CD4-positive, alpha-beta T cell treated with Interleukin-15 for 1 hour (primary cell): ENCODE measurements at regions not wholly inside any gene's neighbourhood (a gene's known extent, or its start where the extent isn't known, plus 50 kb on each side); places are given as distances from the start of the nearest gene placed in this dataset.
"Not testable (repeated sequence)": the region's sequence is repeated elsewhere in the genome, so short reads cannot be mapped to it uniquely, and the experiment has no call there.

ENCODE experiments used
- DNase-seq: peaks from one replicate; pipeline ENCODE4 v3.0.0-alpha.2; 2020

DNA sequence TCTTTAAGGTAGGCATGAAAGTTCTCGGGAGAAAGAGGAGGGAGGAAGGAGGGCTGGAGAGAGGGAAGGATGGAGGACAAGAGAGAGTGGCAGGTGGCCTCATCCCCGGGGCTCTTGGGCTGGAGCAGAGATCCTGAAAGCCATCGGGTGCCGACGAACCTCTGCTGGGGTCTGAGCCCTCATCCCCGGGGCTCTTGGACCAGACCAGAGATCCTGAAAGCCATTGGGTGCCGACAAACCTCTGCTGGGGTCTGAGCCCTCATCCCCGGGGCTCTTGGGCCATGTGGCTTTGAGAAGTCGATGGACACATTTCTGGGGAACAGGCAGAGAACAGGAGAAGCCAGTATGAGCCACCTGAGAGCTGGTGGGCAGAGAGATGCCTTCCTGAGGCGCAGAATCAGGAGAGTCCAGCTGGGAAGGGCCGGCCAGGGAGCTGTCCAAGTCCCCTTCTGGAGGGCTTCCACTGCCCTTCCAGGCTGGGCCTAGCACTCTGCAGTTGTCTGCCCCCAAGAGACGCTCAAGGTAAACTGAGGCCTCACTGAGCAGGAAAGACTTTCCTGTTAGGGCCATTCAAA, 1398.1 kb downstream of the BRD1 start:
- no peak for DNase-seq

DNA sequence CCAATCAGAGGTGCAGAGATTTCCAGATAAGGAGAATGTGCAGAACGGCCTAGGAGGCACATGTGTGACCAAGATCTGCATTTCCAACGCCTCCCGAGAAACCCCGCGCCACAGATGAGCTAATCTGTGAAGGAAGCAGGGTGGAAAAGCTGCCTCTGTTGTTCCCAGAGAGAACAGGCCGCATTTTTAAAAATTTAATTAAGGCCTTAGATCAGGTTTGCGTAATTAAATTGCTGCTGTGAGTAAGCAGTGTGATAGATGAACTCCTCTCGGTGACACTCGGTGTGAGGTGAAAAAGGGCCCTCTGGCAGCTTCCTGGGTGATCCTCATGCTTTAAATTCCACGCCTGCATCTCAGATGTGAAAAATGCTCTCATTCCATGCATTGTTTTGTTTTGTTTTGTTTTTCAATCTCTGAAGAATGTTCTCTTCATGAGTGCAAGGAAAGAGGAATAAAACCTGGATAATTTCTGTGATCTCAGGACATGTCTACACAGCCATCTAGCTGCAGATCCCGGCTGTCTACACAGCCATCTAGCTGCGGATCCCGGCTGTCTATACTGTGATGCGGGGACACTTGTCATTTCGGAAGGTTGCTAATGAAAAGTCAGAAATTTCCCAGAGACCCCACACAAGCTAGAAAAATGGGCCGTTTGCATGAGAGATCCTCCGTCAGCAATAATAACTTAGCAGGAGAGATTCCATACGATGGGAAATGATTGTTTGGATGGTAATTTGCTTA, 1398.9 kb downstream of the BRD1 start:
- DNase-seq, result no peak

DNA sequence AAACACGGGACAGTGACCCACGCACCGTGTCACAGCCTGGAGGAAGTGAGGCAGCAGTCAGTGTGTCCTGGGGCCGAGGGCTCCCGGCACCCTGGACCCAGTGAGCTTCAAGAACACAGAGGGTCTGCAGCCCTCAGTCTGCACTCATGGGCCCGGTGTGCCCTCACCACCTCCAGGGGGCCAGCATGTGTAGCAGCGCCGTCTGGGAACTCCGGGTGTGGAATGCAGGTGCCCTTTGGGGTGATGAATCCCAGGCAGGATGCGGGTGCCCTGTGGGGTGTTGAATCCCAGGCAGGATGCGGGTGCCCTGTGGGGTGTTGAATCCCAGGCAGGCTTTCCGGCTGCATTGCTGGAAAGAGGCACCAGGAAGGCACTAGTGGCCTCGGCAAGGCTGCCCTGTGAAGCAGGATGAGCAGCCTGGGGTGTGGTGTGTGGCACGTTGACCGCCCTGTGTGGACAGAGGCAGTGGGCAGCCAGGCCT, 1399.9 kb downstream of the BRD1 start:
- DNase-seq, result no peak

DNA sequence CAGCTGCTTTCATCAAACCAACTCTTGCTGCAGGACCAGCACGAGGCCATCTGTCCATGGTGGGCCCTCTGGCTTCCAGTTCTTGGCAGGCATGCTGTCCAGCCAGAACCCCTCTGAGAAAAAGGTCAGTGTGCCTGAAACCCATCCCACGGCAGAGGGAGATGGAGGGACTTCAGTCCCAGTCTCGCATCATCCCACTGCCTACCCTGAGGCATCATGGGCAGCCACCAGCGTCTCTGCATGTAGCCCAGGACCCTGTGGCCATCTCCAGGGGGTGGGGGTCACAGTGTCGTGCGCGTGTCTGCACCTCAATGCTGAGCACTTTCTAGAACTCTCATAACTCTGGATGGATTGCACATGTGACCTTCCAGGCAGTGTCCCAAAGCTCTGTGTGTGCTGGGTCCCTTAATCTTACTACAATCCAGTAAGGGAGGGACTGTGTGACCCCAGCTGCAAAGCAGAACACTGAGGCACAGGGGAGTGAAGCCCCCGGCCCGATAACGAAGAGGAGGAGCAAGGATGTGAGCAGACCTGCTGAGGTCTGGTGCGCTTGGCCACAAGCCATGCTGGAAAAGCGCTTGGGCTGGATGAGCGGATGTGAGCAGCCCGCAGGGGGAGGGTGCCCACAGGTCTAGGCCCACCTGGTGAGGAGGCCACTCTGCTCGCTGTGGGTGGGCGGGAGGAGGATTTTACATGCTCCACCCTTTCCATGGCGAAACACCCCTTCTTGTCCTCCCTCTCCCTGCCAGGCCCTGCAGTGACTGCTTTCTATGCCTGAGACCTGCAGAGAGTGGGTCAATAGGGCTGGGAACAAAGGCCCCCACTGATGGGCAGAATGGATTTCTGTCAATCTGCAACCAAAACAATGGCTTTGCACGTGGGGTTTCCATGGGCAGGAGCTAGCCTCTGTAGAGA, 1401.0 kb downstream of the BRD1 start:
- no peak for DNase-seq

DNA sequence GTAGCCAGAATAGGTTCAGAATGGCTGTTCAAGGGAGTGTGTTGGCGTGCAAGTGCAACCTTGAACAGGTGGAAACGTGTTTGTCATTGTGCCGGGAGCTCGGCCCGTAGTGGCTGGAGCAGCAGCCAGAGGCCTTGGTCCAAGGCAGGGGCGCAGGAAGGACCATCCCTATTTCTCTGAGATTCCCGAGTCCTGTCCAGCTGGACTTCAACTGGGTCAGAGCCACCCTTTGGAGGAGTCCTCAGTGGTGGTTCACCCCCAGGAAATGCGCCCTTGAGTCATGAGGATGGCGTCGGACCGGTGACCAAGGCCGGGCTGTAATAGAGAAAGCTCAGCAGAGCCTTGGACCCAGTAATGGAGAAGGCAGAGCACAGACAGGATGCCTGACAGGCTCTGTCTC, 1402.0 kb downstream of the BRD1 start:
- no peak for DNase-seq

DNA sequence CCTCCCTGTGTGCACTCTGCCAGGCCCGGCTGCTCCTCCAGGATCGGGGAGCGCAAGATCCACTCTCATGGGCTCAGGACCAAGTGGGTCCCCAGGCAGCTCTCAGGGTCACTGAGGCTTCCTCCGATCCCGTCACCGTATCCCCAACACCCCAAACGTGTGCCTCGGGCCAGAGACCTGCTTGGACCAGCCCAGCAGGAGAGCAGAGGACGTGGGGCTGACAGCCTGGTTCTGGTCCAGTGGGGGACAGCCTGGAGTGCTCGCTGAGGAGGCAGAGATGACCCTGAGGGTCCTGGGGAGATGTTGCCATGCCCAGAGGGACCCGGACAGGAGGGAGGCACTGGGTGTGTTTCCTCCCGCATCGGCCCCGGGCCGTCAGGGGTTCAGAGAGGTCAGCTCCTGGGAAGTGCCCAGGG, 1402.6 kb downstream of the BRD1 start:
- DNase-seq, result no peak

DNA sequence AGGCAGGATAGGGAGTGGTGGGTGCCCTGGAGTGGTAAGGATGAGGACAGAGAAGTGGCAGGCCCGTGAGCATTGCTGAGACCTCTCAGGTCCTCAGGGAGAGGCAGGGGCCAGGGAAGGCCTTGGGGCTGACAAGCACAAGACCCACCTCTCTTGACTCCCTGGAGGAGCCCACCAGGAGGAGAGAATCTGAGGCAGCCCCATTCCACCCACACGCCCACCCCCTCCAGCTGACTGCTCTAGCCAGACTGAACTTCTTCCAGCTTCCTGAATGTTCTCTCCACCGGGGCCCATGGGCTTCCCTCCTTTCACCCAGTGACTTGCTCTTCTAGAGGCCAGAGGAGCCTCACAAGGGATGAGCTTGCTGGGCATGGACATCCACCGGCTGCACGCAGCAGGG, 1403.0 kb downstream of the BRD1 start:
- no peak for DNase-seq

DNA sequence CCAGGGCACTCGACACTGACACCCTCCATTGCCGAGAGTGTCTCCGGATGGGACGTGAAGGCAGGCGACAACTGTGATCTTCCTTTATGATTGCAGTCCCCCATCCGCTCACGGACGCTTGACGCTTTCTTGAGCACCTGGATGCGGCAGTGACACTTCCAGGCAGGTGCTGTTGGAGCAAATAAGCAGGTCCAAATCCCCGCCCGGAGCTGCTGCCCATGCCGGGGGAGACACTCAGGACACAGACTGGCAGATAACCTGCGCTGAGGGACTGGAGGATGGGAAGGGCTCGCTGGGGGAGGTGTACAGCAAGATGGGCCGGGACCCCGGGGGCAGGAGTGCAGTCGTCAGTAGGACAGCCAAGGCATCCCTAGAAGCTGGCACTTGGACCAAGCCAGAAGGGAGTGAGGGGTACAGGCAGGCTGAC, 1403.5 kb downstream of the BRD1 start:
- no peak for DNase-seq

DNA sequence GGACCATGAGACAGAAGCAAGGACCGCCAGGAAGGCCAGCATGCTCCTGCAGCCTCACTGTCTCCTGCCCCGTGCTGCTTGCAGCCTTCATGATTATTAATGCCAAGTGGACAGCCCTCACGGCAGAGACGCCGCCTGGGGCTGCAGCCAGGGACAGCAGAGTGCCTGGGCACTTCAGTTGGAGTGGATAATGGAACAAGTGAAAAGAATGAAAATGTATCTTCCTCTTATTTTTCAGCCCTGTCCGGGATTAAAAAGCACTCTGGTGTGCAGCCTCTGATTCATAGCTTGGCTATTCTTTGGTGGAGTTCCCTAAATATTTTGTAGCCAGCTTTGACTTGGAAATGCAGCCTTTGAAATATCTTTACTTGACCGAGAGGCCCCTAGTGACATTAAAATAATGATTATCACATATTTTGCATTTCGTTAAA, 1404.2 kb downstream of the BRD1 start:
- DNase-seq, result no peak

DNA sequence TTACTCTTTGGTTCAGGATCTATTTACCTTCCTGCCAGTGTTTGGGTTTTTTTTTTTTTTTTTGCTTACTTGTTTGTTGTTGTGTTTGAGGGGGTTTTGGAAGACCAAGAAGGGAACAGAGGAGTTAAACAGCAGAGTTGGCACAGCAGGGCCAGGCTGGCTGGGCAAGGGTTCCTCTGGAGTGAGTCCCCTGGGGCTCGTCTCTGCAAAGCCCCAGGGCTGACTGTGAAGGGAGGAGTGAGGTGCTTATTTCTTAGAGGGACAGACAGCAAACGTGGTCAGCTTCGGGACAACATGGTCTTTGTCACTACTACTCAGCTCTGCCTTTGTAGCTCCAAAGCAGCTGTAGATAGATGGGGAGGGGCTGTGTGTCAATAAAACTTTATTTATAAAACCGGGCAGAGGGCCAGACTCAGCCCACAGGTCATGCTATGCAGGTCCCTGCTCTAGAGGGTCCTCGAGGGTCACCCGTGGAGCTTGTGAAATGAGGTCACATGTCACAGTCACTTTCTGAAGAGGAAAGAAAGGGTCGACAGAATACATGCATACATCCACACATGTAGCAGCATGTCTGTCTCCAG, 1404.7 kb downstream of the BRD1 start:
- DNase-seq, result no peak

DNA sequence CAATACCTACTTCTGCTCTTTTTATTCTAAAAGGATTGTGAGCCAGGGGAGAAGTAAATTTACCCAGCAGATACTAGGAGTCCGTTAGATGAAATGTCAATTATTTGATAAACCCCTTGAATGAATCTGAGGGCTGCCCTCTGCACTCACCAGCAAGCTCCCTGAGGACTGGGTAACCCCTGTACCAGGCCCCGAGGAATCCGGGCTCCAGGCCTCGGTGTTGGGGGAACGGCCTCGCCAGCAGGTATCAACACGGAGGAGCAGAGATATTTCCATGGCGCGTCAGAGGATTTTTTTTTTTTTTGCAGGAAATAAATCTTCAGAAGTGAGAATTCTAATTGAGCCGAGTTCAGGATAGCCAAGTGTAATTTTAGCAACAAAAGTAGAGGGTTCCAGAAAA, 1408.8 kb downstream of the BRD1 start:
- no peak for DNase-seq

DNA sequence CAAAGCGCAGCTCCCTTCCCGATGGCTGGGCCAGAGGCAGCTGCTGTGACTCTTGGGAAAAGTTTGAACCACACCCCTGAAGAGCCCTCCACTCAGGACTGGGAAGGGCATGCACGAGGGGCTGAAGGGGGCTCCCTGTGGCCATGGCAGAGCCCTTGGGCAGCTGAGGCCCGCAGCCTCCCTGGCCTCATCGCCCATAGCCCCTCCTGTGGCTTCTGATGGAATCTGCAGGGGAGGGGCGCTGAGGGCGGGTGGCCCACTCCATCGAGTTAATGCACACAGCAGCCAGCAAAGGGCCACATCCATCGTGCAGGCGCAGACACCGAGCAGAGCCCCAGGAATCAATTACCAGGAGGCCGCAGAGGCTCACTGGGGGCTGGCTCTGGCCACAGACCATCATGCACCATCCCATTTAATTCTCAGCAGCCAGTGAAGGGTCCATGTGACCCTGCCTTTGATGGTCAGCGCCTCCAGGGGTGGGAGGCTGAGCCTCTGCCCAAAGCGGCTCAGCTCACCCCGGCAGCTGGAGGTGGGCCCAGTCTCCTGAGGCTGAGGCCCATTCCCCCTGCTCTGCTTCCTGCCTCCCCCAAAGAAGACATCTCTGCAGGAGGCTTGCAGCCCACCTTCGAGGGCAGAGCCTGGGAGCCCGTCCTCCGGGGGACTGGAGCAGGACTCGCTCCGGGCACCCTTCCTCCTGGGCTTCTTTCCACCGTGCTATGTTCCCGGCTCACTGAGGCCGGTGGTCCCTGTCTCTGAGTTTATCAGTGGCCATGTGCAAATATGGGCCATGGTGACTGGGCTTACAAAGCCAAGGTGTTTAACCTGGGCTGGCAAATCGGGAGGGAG, 1410.2 kb downstream of the BRD1 start:
- DNase-seq, result no peak

DNA sequence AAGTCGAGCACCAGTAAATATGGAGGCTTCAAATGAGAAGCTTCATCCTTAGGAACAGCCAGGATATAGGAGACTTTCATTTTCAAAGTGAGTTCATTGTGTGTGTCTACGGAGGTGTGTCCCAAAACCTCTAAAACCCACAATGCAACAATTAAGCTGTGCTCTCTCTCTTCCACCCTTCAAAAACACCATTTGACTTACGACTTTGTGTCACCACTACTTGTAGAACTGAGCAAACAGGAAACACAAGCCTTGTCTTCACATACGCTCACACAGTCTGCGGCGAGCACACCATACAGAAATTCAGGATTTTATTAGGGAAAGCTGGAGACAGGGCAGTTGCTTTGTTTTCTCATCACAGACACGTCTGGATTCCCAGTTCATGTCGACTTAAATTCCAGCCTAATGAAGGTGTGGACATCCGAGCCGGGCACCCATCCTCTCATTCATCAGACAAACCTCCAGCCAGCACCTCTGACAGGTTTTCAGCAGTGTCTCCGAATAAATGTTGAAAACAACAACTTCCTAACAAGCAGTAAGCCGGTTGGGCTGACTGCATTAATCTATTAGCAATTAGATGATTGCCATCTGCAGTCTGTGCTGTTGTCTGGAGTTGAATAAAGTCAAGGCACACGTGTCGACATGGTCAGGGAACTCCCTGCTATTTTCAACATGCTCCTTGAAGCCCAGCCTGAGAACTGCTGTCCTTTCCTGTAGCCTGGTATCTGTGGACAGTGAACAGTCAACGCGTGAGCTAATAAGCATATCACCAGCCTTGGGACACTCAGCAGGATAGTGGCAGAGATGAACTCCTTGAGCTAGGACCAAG, 1411.1 kb downstream of the BRD1 start:
- no peak for DNase-seq

DNA sequence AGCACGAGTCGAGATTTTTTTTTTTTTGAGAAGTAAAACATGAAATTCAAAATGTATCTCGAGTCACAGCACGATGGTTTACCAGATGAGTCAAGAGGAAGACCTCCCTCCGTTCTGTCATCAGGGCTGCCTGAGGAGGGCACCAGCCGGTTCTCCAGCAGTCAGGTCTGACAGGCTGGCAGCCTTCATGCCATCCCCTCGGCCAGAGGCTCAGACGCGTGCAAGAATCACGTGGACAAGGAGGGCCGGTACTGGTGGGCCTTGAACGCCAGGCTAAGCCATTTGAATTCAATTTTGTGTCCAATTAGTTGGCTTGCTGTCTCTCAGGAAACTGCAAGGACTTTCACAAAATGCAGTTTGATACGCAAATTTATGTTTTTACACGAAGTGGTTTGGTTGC, 1412.2 kb downstream of the BRD1 start:
- no peak for DNase-seq

DNA sequence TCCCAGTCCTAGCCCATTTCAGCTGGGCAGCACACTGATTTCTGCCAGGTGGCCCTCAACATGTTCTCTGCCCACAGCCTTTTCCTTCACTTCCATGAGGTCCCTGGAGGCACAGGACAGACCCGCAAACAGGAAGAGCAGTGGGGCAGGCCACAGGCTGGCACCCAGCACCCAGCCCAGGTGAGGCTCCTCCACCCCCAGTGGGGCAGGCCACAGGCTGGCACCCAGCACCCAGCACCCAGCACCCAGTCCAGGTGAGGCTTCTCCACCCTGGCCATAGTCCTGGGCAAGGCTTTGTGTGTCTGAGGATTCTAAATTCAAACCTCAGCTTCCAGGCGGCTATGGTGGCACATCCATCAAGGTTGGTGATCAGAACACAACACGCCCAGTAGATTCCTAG, 1413.0 kb downstream of the BRD1 start:
- no peak for DNase-seq

DNA sequence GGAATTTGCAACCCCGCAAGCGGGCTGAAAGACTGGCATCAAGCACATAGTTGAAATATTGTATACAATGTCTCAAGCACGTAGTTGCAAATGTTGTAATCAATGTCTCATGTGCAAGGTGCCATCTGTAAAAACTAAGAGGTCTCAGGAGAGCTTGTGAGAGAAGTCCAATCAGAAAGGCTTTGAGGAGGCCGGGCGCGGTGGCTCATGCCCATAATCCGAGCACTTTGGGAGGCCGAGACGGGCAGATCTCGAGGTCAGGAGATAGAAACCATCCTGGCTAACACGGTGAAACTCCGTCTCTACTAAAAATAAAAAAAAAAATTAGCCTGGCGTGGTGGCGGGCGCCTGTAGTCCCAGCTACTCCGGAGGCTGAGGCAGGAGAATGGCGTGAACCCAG, 1414.7 kb downstream of the BRD1 start:
- DNase-seq, result not testable (repeated sequence)

DNA sequence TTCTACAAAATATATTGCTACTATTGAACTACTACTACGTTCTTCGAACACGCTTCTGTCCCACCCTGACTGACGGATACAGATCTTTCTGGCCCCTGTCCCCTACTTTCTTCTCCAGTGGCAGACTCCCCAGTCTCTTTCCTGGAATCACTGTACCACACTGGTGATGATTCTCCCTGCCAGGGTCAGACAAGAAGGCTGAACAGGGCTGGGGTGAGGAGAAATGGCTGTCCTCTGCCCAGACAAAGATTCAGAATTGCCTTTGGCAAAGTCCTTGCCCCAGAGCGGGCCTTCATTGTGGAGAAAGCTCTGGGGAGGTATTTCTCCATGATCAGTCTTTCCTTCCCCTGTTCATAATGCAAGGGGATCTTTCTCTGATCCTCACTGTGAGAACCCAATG, 1417.1 kb downstream of the BRD1 start:
- no peak for DNase-seq

DNA sequence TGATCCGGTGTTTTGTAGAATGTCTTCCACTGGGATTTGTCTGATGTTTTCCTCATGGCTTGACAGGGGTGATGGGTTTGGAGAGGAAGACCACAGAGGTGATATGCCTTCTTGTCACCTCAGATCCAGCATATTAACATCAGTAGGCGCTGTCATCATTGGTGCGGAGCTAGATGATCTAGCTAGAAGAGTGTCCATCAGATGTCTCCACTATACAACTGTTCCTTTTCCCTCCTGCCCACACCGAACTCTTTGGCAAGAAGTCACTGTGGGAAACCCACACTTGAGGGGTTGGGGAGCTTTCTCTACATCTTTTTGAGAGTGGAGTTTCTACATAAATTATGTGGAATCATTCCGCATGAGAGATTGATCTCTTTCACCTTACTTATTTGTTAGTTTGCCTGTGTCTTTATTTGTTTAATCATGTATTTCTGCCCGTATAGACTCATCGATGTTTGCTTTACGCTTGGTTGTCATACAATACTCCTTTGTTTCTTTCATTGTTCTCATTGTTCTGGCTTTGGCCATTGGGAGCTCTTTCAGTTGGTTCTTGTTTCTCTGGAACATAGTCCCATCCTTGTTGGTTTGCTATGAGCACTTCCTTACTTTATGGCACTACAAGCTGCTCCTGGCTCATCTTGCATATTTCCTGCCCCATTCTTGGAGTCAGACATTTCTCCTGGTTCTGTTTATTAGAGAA, 1420.3 kb downstream of the BRD1 start:
- no peak for DNase-seq

DNA sequence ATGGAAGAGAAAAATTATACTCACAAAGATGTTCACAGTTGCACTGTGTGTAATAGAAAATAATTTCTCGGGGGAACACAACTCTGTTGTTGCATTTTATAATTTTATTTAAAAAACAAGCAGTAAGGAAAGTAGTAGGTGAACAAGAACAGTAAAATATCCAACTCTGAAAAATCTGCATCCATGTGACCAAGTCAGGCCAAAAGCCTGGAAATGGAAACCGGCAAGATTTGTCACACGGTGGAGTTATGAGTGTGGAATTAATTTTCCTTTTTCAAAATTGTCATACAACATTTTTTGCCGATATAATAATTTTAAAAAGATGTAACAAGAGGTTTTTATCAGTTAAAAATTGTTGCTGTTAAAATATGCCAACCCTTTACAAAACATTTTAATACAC, 1421.5 kb downstream of the BRD1 start:
- no peak for DNase-seq

DNA sequence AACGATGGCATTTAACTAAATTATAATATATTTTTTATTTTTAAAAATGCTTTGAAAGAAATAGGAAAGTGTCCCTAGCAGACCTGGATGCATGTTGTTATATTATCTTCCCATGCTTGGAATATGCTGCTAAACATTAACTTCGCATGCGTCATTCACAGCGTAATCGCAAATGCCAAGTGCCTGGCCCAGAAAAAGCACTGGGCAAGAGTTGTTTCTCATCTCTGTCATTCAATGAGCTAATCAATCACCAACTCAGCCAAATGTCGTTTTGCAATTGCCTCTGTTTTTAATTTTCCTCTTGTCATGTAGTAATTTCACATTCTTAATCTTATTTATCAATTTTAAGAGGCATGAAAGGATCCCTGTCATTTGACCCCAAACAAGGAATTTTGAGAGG, 1421.9 kb downstream of the BRD1 start:
- no peak for DNase-seq
